ENCODE measurements at regions not wholly inside any gene's neighbourhood (a gene's known extent, or its start where the extent isn't known, plus 50 kb on each side); places are given as distances from the start of the nearest gene placed in this dataset.

DNA sequence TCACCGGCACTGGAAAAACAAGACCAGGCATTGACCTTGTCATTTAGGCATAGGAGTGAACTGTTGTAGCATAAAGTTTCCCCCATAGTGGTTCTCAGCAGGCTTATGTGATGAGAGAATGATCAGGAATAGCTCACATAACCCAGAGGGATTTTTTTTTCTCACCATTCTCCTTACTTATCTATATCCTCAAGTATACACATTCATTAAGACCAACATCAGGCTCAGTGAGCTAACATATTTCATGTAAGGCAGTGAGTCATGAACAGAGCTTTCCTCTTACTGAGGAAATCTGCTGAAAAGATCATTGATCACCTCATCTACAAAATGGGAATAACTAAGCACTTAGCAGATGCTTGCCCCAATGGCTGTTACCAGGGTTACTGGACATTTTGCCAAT, 396.6 kb upstream of the TMCO5A start:
- Histone ChIP-seq H3K27ac (no peak overlapping the region), H3K4me3 (ENCODE audit: low read depth, low read length) (no peak overlapping the region), H3K36me3 (replicated peaks) (no peaks in the 10 kb centered on the region), H3K27me3 (replicated peaks) (no peaks in the 10 kb centered on the region)
- in situ Hi-C loops (cut with HindIII; ENCODE audit: low pct_ligation_motif_present, low sequenced_read_pairs), result no loop called here
- no peak for DNase-seq
- TF ChIP-seq, protein P1, sequence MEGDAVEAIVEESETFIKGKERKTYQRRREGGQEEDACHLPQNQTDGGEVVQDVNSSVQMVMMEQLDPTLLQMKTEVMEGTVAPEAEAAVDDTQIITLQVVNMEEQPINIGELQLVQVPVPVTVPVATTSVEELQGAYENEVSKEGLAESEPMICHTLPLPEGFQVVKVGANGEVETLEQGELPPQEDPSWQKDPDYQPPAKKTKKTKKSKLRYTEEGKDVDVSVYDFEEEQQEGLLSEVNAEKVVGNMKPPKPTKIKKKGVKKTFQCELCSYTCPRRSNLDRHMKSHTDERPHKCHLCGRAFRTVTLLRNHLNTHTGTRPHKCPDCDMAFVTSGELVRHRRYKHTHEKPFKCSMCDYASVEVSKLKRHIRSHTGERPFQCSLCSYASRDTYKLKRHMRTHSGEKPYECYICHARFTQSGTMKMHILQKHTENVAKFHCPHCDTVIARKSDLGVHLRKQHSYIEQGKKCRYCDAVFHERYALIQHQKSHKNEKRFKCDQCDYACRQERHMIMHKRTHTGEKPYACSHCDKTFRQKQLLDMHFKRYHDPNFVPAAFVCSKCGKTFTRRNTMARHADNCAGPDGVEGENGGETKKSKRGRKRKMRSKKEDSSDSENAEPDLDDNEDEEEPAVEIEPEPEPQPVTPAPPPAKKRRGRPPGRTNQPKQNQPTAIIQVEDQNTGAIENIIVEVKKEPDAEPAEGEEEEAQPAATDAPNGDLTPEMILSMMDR (IDR thresholded peaks at IDR 0.05; ENCODE audit: low read depth, low read length, missing control alignments), result no peak

- TF ChIP-seq, protein P1 (IDR thresholded peaks at IDR 0.05; ENCODE audit: low read depth, low read length, missing control alignments), result no peak
- in situ Hi-C loops (cut with HindIII; ENCODE audit: low pct_ligation_motif_present, low sequenced_read_pairs), result no loop called here
- no peak for DNase-seq
- no peak overlapping the region for H3K4me3 ChIP-seq (ENCODE audit: low read depth, low read length)
- no peak overlapping the region for H3K27ac ChIP-seq
- H3K36me3 ChIP-seq (replicated peaks), result no peaks in the 10 kb centered on the region
- H3K27me3 ChIP-seq (replicated peaks), result no peaks in the 10 kb centered on the region
Observed at GRCh38 chr15:37548116-37548515, 386.3 kb upstream of the TMCO5A start.

DNA sequence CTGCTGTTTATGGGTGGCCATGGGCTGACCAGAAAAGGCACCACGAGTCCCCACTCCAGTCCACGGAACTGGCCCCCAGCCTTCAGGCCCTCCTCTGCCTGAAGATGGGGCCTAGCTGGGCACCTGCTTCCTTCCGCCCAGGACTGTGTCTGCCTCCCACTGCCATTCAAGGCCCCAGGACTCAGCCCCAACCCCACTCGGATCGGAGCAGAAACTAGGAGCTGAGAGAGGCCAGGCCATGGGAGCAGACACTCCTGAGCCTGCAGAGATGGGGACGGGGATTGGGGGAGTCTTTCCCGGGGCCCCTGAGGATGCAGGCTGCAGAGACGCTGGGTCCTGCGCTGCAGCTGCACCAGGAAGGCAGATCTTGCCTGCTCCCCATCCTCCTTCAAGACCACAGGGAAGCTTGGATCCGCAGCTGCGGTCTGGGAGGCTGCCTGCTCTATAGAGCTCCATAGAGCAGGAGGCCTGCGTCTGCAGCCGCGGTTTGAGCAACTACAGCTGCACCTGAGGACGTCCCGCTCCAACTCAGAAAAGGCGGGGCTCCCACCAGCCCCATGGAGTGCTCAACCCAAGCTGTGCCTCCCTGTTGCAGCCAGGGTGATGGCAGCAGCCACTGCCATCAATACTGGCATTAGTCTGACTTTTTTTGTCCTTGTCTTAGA, 383.9 kb upstream of the TMCO5A start:
- H3K36me3 ChIP-seq (replicated peaks), result no peaks in the 10 kb centered on the region
- TF ChIP-seq, protein P1 (IDR thresholded peaks at IDR 0.05; ENCODE audit: low read depth, low read length, missing control alignments), result no peak
- no peaks in the 10 kb centered on the region for H3K27me3 ChIP-seq (replicated peaks)
- H3K27ac ChIP-seq, result no peak overlapping the region
- H3K4me3 ChIP-seq (ENCODE audit: low read depth, low read length), result no peak overlapping the region
- in situ Hi-C loops (cut with HindIII; ENCODE audit: low pct_ligation_motif_present, low sequenced_read_pairs), result no loop called here
- no peak for DNase-seq

- in situ Hi-C loops (cut with HindIII; ENCODE audit: low pct_ligation_motif_present, low sequenced_read_pairs), result no loop called here
- Histone ChIP-seq H3K4me3 (ENCODE audit: low read depth, low read length) (no peak overlapping the region), H3K36me3 (replicated peaks) (no peaks in the 10 kb centered on the region), H3K27me3 (replicated peaks) (no peaks in the 10 kb centered on the region), H3K27ac (no peak overlapping the region)
- TF ChIP-seq, protein P1 (IDR thresholded peaks at IDR 0.05; ENCODE audit: low read depth, low read length, missing control alignments), result no peak
- no peak for DNase-seq
Observed at GRCh38 chr15:37572401-37572800, 362.0 kb upstream of the TMCO5A start.

DNA sequence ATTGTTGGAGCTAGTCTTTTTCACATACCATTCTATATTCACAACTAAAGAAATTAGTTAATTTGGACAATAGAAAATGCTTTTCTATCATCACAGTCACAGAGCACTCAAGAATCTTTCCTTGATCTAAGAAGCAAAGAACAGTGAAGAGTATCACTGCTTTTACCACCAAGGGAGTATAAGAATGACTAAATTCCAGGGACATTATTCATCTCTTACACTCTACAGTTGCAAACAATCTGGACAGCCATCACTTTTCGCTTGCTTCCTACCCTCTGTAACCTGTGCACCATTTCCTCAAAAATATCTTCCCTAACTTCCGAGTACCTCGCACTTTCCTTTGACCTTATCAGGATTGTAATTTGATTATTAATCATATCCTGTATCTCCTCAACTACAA, 359.5 kb upstream of the TMCO5A start:
- TF ChIP-seq, protein P1 (IDR thresholded peaks at IDR 0.05; ENCODE audit: low read depth, low read length, missing control alignments), result no peak
- no peak overlapping the region for H3K27ac ChIP-seq
- in situ Hi-C loops (cut with HindIII; ENCODE audit: low pct_ligation_motif_present, low sequenced_read_pairs), result no loop called here
- no peaks in the 10 kb centered on the region for H3K36me3 ChIP-seq (replicated peaks)
- DNase-seq, result no peak
- H3K27me3 ChIP-seq (replicated peaks), result no peaks in the 10 kb centered on the region
- no peak overlapping the region for H3K4me3 ChIP-seq (ENCODE audit: low read depth, low read length)

- Histone ChIP-seq H3K27ac (no peak overlapping the region), H3K36me3 (replicated peaks) (no peaks in the 10 kb centered on the region), H3K4me3 (ENCODE audit: low read depth, low read length) (no peak overlapping the region), H3K27me3 (replicated peaks) (no peaks in the 10 kb centered on the region)
- TF ChIP-seq, protein P1 (IDR thresholded peaks at IDR 0.05; ENCODE audit: low read depth, low read length, missing control alignments), result no peak
- in situ Hi-C loops (cut with HindIII; ENCODE audit: low pct_ligation_motif_present, low sequenced_read_pairs), result no loop called here
- DNase-seq, result no peak
Observed at GRCh38 chr15:37576952-37577351, 357.5 kb upstream of the TMCO5A start.

Data from brain microvascular endothelial cell (primary cell).